Activated B cell treated with CpG ODN at 0.5 μM for 24 hours (primary cell): ENCODE measurements at regions not wholly inside any gene's neighbourhood (a gene's known extent, or its start where the extent isn't known, plus 50 kb on each side); places are given as distances from the start of the nearest gene placed in this dataset.
A peak's percentile ranks its signal among the peaks of the same experiment; 100 is the strongest.

Experiments
- ATAC-seq: fragments of 200-7000 bp; cut with Tn5 transposase; one replicate; pipeline ENCODE4 v1.10.0; 2021; ENCODE audit warnings: low read depth, mild to moderate bottlenecking, moderate library complexity
- CTCF ChIA-PET: fragments of 350-600 bp; sonication (Branson Sonifier 250); formaldehyde crosslinking; loops from one replicate; lab custom pipeline; 2021; ENCODE audit warnings: antibody characterized with exemption; lab: Charles Lee
- POLR2A ChIA-PET: fragments of 350-600 bp; sonication (Branson Sonifier 250); formaldehyde crosslinking; loops from one replicate; lab custom pipeline; 2021; ENCODE audit warnings: antibody characterized with exemption; lab: Charles Lee
- DNase-seq: peaks from one replicate; pipeline ENCODE4 v3.0.0; 2022
- H3K27ac Mint-ChIP-seq: one replicate; pipeline ENCODE4 v1.8.0; 2020; ENCODE audit warnings: mixed read lengths
- H3K27me3 Mint-ChIP-seq: one replicate; pipeline ENCODE4 v1.8.0; 2021; ENCODE audit warnings: mixed read lengths
- H3K36me3 Mint-ChIP-seq: one replicate; pipeline ENCODE4 v1.8.0; 2021; ENCODE audit warnings: low read depth, mixed read lengths
- H3K4me1 Mint-ChIP-seq: one replicate; pipeline ENCODE4 v1.8.0; 2021; ENCODE audit warnings: mixed read lengths
- H3K4me3 Mint-ChIP-seq: one replicate; pipeline ENCODE4 v1.8.0; 2020; ENCODE audit warnings: mild to moderate bottlenecking, mixed read lengths
- H3K9me3 Mint-ChIP-seq: one replicate; pipeline ENCODE4 v1.8.0; 2020; ENCODE audit warnings: mixed read lengths
- intact Hi-C: fragments of 100-400 bp; cut with micrococcal nuclease; formaldehyde crosslinking; loops from one replicate; pipeline ENCODE4 v1.15.1; 2024
- TF ChIP-seq, protein P1 (sequence below): fragments of 200-600 bp; IDR thresholded peaks from one replicate; pipeline ENCODE4 v1.8.0; 2022; ENCODE audit warnings: antibody characterized with exemption, mild to moderate bottlenecking

DNA sequence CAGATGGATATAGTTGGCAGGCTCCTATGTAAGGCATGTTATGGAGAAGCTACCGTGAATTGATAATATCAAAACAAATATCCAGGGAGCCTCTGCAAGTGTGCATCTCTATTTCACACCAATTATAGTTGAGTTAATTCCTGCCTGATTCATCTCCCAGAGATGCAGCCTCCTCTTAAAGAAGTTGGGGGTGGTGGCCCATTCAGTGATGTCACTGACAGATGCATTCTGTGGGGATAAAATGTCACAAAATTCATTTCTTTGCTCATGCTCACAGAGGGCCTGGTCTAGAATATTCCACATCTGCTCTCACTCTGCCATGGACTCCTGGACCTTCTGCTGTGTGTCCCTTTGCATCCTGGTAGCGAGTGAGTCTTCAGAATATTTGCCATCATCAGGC lies 189.1 kb upstream of the PRSS1 start:
- intact Hi-C loops = no loop called here
- no peak overlapping the region for H3K4me3 Mint-ChIP-seq
- DNase-seq = no peak
- H3K27me3 Mint-ChIP-seq = peaks cover 61% of the 10 kb centered on the region
- H3K4me1 Mint-ChIP-seq = no peaks in the 10 kb centered on the region
- no peaks in the 10 kb centered on the region for H3K9me3 Mint-ChIP-seq
- CTCF ChIA-PET = no interaction called here
- no peak for ATAC-seq
- TF ChIP-seq, protein P1, sequence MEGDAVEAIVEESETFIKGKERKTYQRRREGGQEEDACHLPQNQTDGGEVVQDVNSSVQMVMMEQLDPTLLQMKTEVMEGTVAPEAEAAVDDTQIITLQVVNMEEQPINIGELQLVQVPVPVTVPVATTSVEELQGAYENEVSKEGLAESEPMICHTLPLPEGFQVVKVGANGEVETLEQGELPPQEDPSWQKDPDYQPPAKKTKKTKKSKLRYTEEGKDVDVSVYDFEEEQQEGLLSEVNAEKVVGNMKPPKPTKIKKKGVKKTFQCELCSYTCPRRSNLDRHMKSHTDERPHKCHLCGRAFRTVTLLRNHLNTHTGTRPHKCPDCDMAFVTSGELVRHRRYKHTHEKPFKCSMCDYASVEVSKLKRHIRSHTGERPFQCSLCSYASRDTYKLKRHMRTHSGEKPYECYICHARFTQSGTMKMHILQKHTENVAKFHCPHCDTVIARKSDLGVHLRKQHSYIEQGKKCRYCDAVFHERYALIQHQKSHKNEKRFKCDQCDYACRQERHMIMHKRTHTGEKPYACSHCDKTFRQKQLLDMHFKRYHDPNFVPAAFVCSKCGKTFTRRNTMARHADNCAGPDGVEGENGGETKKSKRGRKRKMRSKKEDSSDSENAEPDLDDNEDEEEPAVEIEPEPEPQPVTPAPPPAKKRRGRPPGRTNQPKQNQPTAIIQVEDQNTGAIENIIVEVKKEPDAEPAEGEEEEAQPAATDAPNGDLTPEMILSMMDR = no peak
- H3K27ac Mint-ChIP-seq = no peak overlapping the region
- H3K36me3 Mint-ChIP-seq = no peaks in the 10 kb centered on the region
- POLR2A ChIA-PET = no interaction called here

DNA sequence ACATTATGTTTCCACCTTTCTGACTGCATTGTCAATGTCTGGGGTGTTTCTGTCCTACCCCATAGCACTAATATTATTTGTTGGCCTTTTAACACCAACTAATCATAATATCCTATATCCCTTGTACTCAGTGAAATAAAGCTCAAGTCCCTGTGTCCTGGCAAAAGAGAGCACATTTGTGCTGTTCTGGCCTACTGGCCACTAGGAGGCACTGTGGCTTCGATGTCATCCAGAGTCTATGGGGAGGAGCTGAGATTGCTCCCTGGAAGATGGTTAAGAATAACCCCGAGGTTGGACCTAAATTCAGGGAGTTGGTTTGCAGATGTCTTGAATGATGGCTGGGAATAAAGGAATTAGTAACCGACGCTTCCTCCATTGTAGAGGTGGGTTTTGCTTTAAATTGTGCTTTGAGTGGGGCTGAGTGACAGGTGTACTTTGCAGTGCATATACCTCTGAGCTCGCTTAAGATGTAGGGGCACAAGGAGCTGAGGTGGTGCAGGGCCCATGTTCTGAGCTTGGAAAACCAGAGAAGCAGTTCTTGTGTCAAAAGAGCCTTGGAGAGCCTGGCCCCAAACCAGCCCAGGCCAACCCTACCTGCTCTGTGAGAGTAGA lies 191.2 kb upstream of the PRSS1 start:
- CTCF ChIA-PET = interaction anchor here (0.9 to 1.2 kb wide), 6 partner anchors 12 to 32 kb away, joined by 3 to 7 read pairs (median 4); no protein-coding TSS in a partner anchor
- Mint-ChIP-seq H3K36me3 (no peaks in the 10 kb centered on the region), H3K27me3 (peaks cover 58% of the 10 kb centered on the region), H3K27ac (no peak overlapping the region), H3K4me3 (no peak overlapping the region), H3K4me1 (no peaks in the 10 kb centered on the region), H3K9me3 (no peaks in the 10 kb centered on the region)
- no peak for DNase-seq
- POLR2A ChIA-PET = interaction anchor here (0.5 kb wide), 1 partner anchor 528 kb away, joined by 4 read pairs; no protein-coding TSS in a partner anchor
- peak; percentile 42 for ATAC-seq
- intact Hi-C loops = no loop called here
- TF ChIP-seq, protein P1 = peak; percentile 48

DNA sequence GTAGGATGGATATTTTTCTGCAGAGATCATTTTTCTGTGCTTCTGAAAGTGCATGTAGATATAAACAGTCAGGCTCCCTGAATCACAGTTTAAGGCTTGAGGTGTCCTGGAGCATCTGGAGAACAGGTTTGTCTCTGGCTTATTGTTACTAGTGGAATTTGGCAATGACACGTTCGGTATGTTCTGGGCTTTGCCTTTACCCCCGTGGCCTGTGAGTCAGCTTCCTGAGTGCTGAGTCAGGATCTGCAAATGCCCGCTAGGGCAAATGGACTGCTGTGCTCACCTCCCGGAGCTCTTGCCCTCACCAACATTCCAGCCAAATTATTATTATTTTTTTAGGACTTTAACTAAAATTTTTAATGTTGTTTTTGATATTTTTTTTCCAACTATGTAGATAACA lies 192.5 kb upstream of the PRSS1 start:
- Mint-ChIP-seq H3K4me3 (no peak overlapping the region), H3K4me1 (no peaks in the 10 kb centered on the region), H3K27me3 (peaks cover 51% of the 10 kb centered on the region), H3K36me3 (no peaks in the 10 kb centered on the region), H3K27ac (no peak overlapping the region), H3K9me3 (no peaks in the 10 kb centered on the region)
- CTCF ChIA-PET = no interaction called here
- TF ChIP-seq, protein P1 = no peak
- POLR2A ChIA-PET = no interaction called here
- no peak for DNase-seq
- intact Hi-C loops = no loop called here
- ATAC-seq = no peak

DNA sequence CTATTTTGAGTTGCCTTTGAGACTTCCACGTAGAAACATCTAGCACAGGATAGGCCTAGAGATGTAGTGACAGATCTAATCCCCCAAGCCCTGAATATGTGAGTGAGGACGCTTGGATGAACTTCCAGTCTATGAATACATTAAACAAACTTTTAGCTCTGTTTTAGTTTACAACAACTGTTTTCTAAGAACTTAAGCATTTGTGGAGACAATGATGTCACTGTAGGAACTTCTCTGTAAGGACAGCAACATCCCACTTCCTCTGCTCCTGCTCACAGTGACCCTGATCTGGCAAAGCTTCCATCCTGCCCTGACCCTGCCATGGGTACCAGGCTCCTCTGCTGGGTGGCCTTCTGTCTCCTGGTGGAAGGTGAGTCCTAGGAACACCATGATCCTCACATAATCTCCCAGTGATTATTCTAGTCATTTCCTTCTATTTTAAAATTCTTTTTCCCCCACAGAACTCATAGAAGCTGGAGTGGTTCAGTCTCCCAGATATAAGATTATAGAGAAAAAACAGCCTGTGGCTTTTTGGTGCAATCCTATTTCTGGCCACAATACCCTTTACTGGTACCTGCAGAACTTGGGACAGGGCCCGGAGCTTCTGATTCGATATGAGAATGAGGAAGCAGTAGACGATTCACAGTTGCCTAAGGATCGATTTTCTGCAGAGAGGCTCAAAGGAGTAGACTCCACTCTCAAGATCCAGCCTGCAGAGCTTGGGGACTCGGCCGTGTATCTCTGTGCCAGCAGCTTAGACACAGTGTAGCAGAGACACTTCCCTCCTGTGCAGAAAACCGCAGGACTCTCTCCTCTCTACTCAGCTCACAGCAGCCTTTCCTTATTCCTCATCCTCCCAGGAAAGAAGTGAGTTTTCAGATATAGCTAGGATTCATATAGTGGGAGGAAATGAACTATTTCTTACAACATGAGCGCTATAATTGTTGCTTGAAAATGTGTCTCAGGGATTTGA lies 194.4 kb upstream of the PRSS1 start:
- DNase-seq (no peak), ATAC-seq (no peak)
- intact Hi-C loops = no loop called here
- Mint-ChIP-seq H3K36me3 (no peaks in the 10 kb centered on the region), H3K9me3 (no peaks in the 10 kb centered on the region), H3K4me3 (no peak overlapping the region), H3K4me1 (no peaks in the 10 kb centered on the region), H3K27me3 (peaks cover 45% of the 10 kb centered on the region), H3K27ac (no peak overlapping the region)
- TF ChIP-seq, protein P1 = no peak
- POLR2A ChIA-PET = no interaction called here
- CTCF ChIA-PET = interaction anchor here (1.8 kb wide), 1 partner anchor 20 kb away, joined by 4 read pairs; no protein-coding TSS in a partner anchor

DNA sequence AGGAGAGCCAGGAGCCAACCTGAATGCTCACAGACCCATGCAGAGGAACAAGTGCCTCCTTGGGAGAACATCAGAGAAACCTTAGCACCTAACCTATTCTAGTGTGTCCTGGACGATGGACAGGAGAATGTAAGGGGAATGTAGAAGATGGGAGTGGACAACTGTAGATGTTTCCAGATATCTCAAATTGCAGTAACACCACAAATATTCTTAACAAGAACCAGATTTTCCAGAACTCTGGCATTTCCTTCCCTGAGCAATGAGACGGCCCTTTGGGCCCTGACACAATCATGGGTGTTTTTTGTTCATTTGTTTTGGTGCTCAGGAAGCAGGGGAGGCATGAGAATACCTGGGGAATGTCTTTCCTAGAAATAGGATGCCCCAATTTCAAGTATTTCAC lies 196.1 kb upstream of the PRSS1 start:
- CTCF ChIA-PET = no interaction called here
- DNase-seq = no peak

More for the DNA sequence above, 196.1 kb upstream of the PRSS1 start:
- TF ChIP-seq, protein P1 = no peak
- H3K27ac Mint-ChIP-seq = no peak overlapping the region
- H3K27me3 Mint-ChIP-seq = peaks cover 36% of the 10 kb centered on the region
- no peaks in the 10 kb centered on the region for H3K36me3 Mint-ChIP-seq
- intact Hi-C loops = no loop called here
- POLR2A ChIA-PET = no interaction called here
- H3K4me3 Mint-ChIP-seq = no peak overlapping the region
- no peak for ATAC-seq
- H3K4me1 Mint-ChIP-seq = no peaks in the 10 kb centered on the region
- H3K9me3 Mint-ChIP-seq = no peaks in the 10 kb centered on the region
